C4-2B (cell line): ENCODE measurements at regions not wholly inside any gene's neighbourhood (a gene's known extent, or its start where the extent isn't known, plus 50 kb on each side); places are given as distances from the start of the nearest gene placed in this dataset.

ENCODE experiments used
- ZFX ChIP-seq: fragments of 450-650 bp; IDR thresholded peaks from 2 replicates; pipeline ENCODE4 v1.6.1; 2017
- TF ChIP-seq, protein P1 (sequence below): fragments of 450-650 bp; conservative IDR thresholded peaks from 2 replicates; pipeline ENCODE4 v1.5.1; 2017; ENCODE audit warnings: mild to moderate bottlenecking

- TF ChIP-seq, protein P1, sequence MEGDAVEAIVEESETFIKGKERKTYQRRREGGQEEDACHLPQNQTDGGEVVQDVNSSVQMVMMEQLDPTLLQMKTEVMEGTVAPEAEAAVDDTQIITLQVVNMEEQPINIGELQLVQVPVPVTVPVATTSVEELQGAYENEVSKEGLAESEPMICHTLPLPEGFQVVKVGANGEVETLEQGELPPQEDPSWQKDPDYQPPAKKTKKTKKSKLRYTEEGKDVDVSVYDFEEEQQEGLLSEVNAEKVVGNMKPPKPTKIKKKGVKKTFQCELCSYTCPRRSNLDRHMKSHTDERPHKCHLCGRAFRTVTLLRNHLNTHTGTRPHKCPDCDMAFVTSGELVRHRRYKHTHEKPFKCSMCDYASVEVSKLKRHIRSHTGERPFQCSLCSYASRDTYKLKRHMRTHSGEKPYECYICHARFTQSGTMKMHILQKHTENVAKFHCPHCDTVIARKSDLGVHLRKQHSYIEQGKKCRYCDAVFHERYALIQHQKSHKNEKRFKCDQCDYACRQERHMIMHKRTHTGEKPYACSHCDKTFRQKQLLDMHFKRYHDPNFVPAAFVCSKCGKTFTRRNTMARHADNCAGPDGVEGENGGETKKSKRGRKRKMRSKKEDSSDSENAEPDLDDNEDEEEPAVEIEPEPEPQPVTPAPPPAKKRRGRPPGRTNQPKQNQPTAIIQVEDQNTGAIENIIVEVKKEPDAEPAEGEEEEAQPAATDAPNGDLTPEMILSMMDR, result no peak
- TF ChIP-seq ZFX, result no peak
Observed at GRCh38 chr7:27303026-27303425, 60.4 kb downstream of the EVX1 start.
